RWPE1 (cell line): ENCODE measurements at regions not wholly inside any gene's neighbourhood (a gene's known extent, or its start where the extent isn't known, plus 50 kb on each side); places are given as distances from the start of the nearest gene placed in this dataset.

Experiments
- CTCF ChIA-PET: fragments of 350-600 bp; sonication (Branson Sonifier 250); formaldehyde crosslinking; extraction: SDS; loops from one replicate; lab custom pipeline; 2021; lab: Yijun Ruan, JAX
- POLR2A ChIA-PET: fragments of 400-600 bp; formaldehyde crosslinking; extraction: SDS; loops from one replicate; lab custom pipeline; 2020; ENCODE audit warnings: antibody characterized with exemption; ENCODE audit not compliant: low non-redundant PET; lab: Yijun Ruan, JAX
- DNase-seq: peaks from one replicate; pipeline ENCODE4 v3.0.0; 2012; ENCODE audit warnings: low spot score
- H3K27ac ChIP-seq: fragments of 450-650 bp; 2 replicates; pipeline ENCODE4 v1.5.1; 2017
- TF ChIP-seq, protein P1 (sequence below): fragments of 450-650 bp; conservative IDR thresholded peaks from 2 replicates; pipeline ENCODE4 v1.5.1; 2017; ENCODE audit warnings: low read depth, mild to moderate bottlenecking

DNA sequence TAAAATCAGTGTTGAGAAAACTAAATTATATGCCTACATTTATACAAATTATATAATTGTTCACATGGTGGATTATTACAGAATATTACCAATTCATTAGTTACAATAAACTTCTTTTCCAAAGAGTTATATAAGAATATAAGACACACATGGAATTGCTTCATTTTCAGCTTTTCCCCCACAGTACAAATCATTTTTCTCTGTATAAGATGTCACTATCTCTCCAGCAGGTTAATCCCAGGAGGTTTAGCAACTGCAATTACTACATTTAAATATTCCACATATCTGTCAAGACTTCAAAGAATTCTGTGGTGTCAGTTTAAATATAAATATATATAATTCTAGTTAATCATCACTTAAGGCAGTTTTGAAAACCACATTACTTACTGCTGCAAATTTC, 59.6 kb upstream of the G2E3 start:
- H3K27ac ChIP-seq, result no peak overlapping the region

DNA sequence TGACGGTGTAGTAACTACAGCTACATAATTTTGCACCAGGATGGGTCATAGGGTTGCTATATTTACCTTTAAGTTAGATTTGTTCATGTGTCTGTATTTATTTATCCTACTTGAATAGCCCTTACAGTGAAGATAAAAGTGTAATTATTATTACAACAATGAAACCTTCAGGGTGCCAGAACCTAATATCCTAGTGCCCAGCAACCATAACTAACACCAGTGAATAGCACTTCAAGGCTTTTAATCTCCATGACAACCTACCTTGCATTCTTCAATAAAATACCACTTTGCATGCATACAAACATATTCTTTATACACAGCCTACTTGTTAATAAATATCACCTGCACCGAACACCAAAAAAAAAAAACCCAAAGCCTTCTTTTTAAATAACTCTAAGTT, 58.7 kb upstream of the G2E3 start:
- POLR2A ChIA-PET, result no interaction called here
- CTCF ChIA-PET, result no interaction called here
- H3K27ac ChIP-seq, result no peak overlapping the region
- TF ChIP-seq, protein P1, sequence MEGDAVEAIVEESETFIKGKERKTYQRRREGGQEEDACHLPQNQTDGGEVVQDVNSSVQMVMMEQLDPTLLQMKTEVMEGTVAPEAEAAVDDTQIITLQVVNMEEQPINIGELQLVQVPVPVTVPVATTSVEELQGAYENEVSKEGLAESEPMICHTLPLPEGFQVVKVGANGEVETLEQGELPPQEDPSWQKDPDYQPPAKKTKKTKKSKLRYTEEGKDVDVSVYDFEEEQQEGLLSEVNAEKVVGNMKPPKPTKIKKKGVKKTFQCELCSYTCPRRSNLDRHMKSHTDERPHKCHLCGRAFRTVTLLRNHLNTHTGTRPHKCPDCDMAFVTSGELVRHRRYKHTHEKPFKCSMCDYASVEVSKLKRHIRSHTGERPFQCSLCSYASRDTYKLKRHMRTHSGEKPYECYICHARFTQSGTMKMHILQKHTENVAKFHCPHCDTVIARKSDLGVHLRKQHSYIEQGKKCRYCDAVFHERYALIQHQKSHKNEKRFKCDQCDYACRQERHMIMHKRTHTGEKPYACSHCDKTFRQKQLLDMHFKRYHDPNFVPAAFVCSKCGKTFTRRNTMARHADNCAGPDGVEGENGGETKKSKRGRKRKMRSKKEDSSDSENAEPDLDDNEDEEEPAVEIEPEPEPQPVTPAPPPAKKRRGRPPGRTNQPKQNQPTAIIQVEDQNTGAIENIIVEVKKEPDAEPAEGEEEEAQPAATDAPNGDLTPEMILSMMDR, result no peak
- no peak for DNase-seq

More for the DNA sequence above, 59.6 kb upstream of the G2E3 start:
- CTCF ChIA-PET, result no interaction called here
- DNase-seq, result no peak
- POLR2A ChIA-PET, result no interaction called here
- TF ChIP-seq, protein P1, result no peak

DNA sequence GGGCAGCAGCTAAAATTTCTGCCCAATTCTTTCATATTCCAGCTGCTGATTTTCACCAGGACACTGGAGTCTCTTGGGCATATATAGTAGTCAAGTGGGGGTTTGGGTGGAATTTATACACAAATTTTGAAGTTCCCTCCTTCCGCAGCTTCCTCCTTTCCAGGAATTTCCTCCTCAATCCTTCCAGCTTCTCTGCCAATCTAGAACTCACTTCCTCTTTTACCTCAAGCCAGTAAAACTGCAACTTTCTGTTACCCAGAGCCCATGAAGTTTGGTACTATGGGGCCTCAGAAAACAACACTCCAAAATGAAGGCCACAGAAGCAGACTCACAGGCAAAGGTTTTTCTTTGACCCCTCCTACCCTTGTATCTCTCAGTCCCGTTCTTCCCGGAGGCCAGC, 51.7 kb upstream of the G2E3 start:
- DNase-seq, result no peak
- TF ChIP-seq, protein P1, result no peak
- ChIA-PET POLR2A (no interaction called here), CTCF (no interaction called here)
- H3K27ac ChIP-seq, result no peak overlapping the region
